ENCODE measurements at regions not wholly inside any gene's neighbourhood (a gene's known extent, or its start where the extent isn't known, plus 50 kb on each side); places are given as distances from the start of the nearest gene placed in this dataset.
"Not testable (repeated sequence)": the region's sequence is repeated elsewhere in the genome, so short reads cannot be mapped to it uniquely, and the experiment has no call there.

GRCh38 chrY:11643549-11643948 lies 1057.5 kb upstream of the USP9Y start:
- H3K4me3 ChIP-seq (ENCODE audit: low read depth, low read length); DNase-seq (ENCODE audit: low read depth): not testable (repeated sequence)

- H3K4me3 ChIP-seq (ENCODE audit: low read depth, low read length) = no peak overlapping the region
- no peak for TF ChIP-seq CTCF (conservative IDR thresholded peaks at IDR 0.05; ENCODE audit: low read depth, low read length)
- DNase-seq (ENCODE audit: low read depth) = peak; percentile 18
Measured at GRCh38 chrY:11668221-11668620, 1032.8 kb upstream of the USP9Y start.
